Activated CD4-positive, alpha-beta T cell treated with anti-CD3 and anti-CD28 coated beads for 48 hours (primary cell): ENCODE measurements at regions not wholly inside any gene's neighbourhood (a gene's known extent, or its start where the extent isn't known, plus 50 kb on each side); places are given as distances from the start of the nearest gene placed in this dataset.
"Not testable (repeated sequence)": the region's sequence is repeated elsewhere in the genome, so short reads cannot be mapped to it uniquely, and the experiment has no call there.

Experiments
- DNase-seq: peaks from one replicate; pipeline ENCODE4 v3.0.0-alpha.2; 2020

GRCh38 chr2:116141891-116142474 lies 1672.5 kb upstream of the DDX18 start:
- DNase-seq, result no peak

GRCh38 chr2:116142644-116143227 lies 1671.8 kb upstream of the DDX18 start:
- DNase-seq, result no peak

- DNase-seq, result no peak
These were observed 1669.5 kb upstream of the DDX18 start for GRCh38 chr2:116145031-116145430.

GRCh38 chr2:116148361-116148760 lies 1666.1 kb upstream of the DDX18 start:
- DNase-seq, result no peak

GRCh38 chr2:116153729-116154128 lies 1660.8 kb upstream of the DDX18 start:
- no peak for DNase-seq

- DNase-seq, result no peak
These were observed 1653.8 kb upstream of the DDX18 start for GRCh38 chr2:116160657-116161056.

- no peak for DNase-seq
These were observed 1652.1 kb upstream of the DDX18 start for GRCh38 chr2:116162395-116162794.

- DNase-seq, result no peak
These were observed 1647.4 kb upstream of the DDX18 start for GRCh38 chr2:116167107-116167506.

GRCh38 chr2:116180072-116180471 lies 1634.4 kb upstream of the DDX18 start:
- no peak for DNase-seq

GRCh38 chr2:116190684-116191083 lies 1623.8 kb upstream of the DDX18 start:
- DNase-seq, result not testable (repeated sequence)

- DNase-seq, result no peak
These were observed 1614.4 kb upstream of the DDX18 start for GRCh38 chr2:116200086-116200485.

- no peak for DNase-seq
These were observed 1602.8 kb upstream of the DDX18 start for GRCh38 chr2:116211719-116212118.

GRCh38 chr2:116222793-116223192 lies 1591.7 kb upstream of the DDX18 start:
- no peak for DNase-seq

- no peak for DNase-seq
These were observed 1590.6 kb upstream of the DDX18 start for GRCh38 chr2:116223912-116224311.

- DNase-seq, result no peak
These were observed 1589.9 kb upstream of the DDX18 start for GRCh38 chr2:116224610-116225009.

- no peak for DNase-seq
These were observed 1576.0 kb upstream of the DDX18 start for GRCh38 chr2:116238511-116238910.

- no peak for DNase-seq
These were observed 1564.1 kb upstream of the DDX18 start for GRCh38 chr2:116250376-116250775.

GRCh38 chr2:116264872-116265271 lies 1549.6 kb upstream of the DDX18 start:
- DNase-seq, result no peak

- no peak for DNase-seq
These were observed 1545.5 kb upstream of the DDX18 start for GRCh38 chr2:116269040-116269439.

- no peak for DNase-seq
These were observed 1510.2 kb upstream of the DDX18 start for GRCh38 chr2:116304328-116304727.

GRCh38 chr2:116317111-116317510 lies 1497.4 kb upstream of the DDX18 start:
- no peak for DNase-seq

GRCh38 chr2:116318551-116318950 lies 1495.9 kb upstream of the DDX18 start:
- not testable (repeated sequence) for DNase-seq

- DNase-seq, result no peak
These were observed 1495.5 kb upstream of the DDX18 start for GRCh38 chr2:116319001-116319400.

GRCh38 chr2:116319935-116320334 lies 1494.6 kb upstream of the DDX18 start:
- no peak for DNase-seq

GRCh38 chr2:116329280-116329679 lies 1485.2 kb upstream of the DDX18 start:
- no peak for DNase-seq
